ENCODE measurements at regions not wholly inside any gene's neighbourhood (a gene's known extent, or its start where the extent isn't known, plus 50 kb on each side); places are given as distances from the start of the nearest gene placed in this dataset.

GRCh38 chr12:17276196-17276595 lies 670.2 kb upstream of the LMO3 start:
- Mint-ChIP-seq H3K9me3 (ENCODE audit: unreplicated experiment) (no peaks in the 10 kb centered on the region), H3K27ac (ENCODE audit: unreplicated experiment) (no peak overlapping the region), H3K27me3 (ENCODE audit: unreplicated experiment) (no peaks in the 10 kb centered on the region), H3K4me3 (ENCODE audit: unreplicated experiment) (no peak overlapping the region), H3K36me3 (ENCODE audit: unreplicated experiment) (no peaks in the 10 kb centered on the region), H3K4me1 (ENCODE audit: low read depth, unreplicated experiment) (no peaks in the 10 kb centered on the region)
- TF ChIP-seq, protein P1, sequence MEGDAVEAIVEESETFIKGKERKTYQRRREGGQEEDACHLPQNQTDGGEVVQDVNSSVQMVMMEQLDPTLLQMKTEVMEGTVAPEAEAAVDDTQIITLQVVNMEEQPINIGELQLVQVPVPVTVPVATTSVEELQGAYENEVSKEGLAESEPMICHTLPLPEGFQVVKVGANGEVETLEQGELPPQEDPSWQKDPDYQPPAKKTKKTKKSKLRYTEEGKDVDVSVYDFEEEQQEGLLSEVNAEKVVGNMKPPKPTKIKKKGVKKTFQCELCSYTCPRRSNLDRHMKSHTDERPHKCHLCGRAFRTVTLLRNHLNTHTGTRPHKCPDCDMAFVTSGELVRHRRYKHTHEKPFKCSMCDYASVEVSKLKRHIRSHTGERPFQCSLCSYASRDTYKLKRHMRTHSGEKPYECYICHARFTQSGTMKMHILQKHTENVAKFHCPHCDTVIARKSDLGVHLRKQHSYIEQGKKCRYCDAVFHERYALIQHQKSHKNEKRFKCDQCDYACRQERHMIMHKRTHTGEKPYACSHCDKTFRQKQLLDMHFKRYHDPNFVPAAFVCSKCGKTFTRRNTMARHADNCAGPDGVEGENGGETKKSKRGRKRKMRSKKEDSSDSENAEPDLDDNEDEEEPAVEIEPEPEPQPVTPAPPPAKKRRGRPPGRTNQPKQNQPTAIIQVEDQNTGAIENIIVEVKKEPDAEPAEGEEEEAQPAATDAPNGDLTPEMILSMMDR (IDR thresholded peaks at IDR 0.05; ENCODE audit: partially characterized antibody, unreplicated experiment) = no peak
- DNase-seq = no peak

- Mint-ChIP-seq H3K4me3 (ENCODE audit: unreplicated experiment) (no peak overlapping the region), H3K36me3 (ENCODE audit: unreplicated experiment) (no peaks in the 10 kb centered on the region), H3K27me3 (ENCODE audit: unreplicated experiment) (no peaks in the 10 kb centered on the region), H3K9me3 (ENCODE audit: unreplicated experiment) (no peaks in the 10 kb centered on the region), H3K27ac (ENCODE audit: unreplicated experiment) (no peak overlapping the region), H3K4me1 (ENCODE audit: low read depth, unreplicated experiment) (no peaks in the 10 kb centered on the region)
- DNase-seq = no peak
- TF ChIP-seq, protein P1 (IDR thresholded peaks at IDR 0.05; ENCODE audit: partially characterized antibody, unreplicated experiment) = no peak
Measured at GRCh38 chr12:17266856-17267255, 660.9 kb upstream of the LMO3 start.

GRCh38 chr12:17264603-17265002 lies 658.6 kb upstream of the LMO3 start:
- no peaks in the 10 kb centered on the region for H3K27me3 Mint-ChIP-seq (ENCODE audit: unreplicated experiment)
- no peak overlapping the region for H3K4me3 Mint-ChIP-seq (ENCODE audit: unreplicated experiment)
- H3K9me3 Mint-ChIP-seq (ENCODE audit: unreplicated experiment) = no peaks in the 10 kb centered on the region
- no peak for DNase-seq
- H3K4me1 Mint-ChIP-seq (ENCODE audit: low read depth, unreplicated experiment) = no peaks in the 10 kb centered on the region
- TF ChIP-seq, protein P1 (IDR thresholded peaks at IDR 0.05; ENCODE audit: partially characterized antibody, unreplicated experiment) = no peak
- H3K27ac Mint-ChIP-seq (ENCODE audit: unreplicated experiment) = no peak overlapping the region
- H3K36me3 Mint-ChIP-seq (ENCODE audit: unreplicated experiment) = no peaks in the 10 kb centered on the region

GRCh38 chr12:17239874-17240273 lies 633.9 kb upstream of the LMO3 start:
- no peaks in the 10 kb centered on the region for H3K36me3 Mint-ChIP-seq (ENCODE audit: unreplicated experiment)
- no peaks in the 10 kb centered on the region for H3K9me3 Mint-ChIP-seq (ENCODE audit: unreplicated experiment)
- no peak overlapping the region for H3K4me3 Mint-ChIP-seq (ENCODE audit: unreplicated experiment)
- no peaks in the 10 kb centered on the region for H3K4me1 Mint-ChIP-seq (ENCODE audit: low read depth, unreplicated experiment)
- H3K27me3 Mint-ChIP-seq (ENCODE audit: unreplicated experiment) = no peaks in the 10 kb centered on the region
- no peak overlapping the region for H3K27ac Mint-ChIP-seq (ENCODE audit: unreplicated experiment)
- TF ChIP-seq, protein P1 (IDR thresholded peaks at IDR 0.05; ENCODE audit: partially characterized antibody, unreplicated experiment) = no peak
- no peak for DNase-seq

DNA sequence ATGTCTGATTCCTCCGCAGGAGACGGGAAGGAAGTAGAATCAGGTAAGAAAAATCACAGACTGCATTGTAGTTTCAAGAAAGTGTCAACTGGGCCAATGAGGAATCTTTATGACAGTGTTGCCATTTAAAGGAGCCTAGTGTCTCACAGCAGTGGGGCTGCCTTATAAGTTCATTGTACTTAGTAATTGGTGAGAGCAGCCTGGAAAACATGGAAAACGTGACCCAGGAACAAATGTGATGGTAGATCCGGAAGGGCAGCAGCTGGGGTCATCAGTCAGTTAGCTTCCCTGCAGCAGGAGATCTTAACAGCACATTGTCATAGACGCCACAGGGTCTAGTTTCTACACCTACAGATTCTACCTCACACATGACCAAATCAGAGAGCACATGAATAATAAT lies 630.0 kb upstream of the LMO3 start:
- Mint-ChIP-seq H3K27me3 (ENCODE audit: unreplicated experiment) (no peaks in the 10 kb centered on the region), H3K4me1 (ENCODE audit: low read depth, unreplicated experiment) (no peaks in the 10 kb centered on the region), H3K4me3 (ENCODE audit: unreplicated experiment) (no peak overlapping the region), H3K36me3 (ENCODE audit: unreplicated experiment) (no peaks in the 10 kb centered on the region), H3K27ac (ENCODE audit: unreplicated experiment) (no peak overlapping the region), H3K9me3 (ENCODE audit: unreplicated experiment) (no peaks in the 10 kb centered on the region)
- TF ChIP-seq, protein P1 (IDR thresholded peaks at IDR 0.05; ENCODE audit: partially characterized antibody, unreplicated experiment) = no peak
- DNase-seq = no peak
